ENCODE measurements at regions not wholly inside any gene's neighbourhood (a gene's known extent, or its start where the extent isn't known, plus 50 kb on each side); places are given as distances from the start of the nearest gene placed in this dataset.
A peak's percentile ranks its signal among the peaks of the same experiment; 100 is the strongest.

- peak; percentile 66 for TF ChIP-seq ZBTB11 (tag by site-specific recombination; conservative IDR thresholded peaks at IDR 0.05; ENCODE audit: low read depth)
- TF ChIP-seq ZBTB26 (tag by site-specific recombination; optimal IDR thresholded peaks at IDR 0.05) = peak; percentile 85
- peak; percentile 88 for TF ChIP-seq ZSCAN4 (tag by site-specific recombination; IDR thresholded peaks at IDR 0.05)
- no peak for TF ChIP-seq ZNF248 (tag by site-specific recombination; IDR thresholded peaks at IDR 0.05)
- peak; percentile 53 for TF ChIP-seq ZNF692 (tag by site-specific recombination; IDR thresholded peaks at IDR 0.05)
- peak; percentile 47; the same call in 1 of the 2 replicates for TF ChIP-seq ZXDB (tag by site-specific recombination; IDR thresholded peaks at IDR 0.05)
- TF ChIP-seq SCRT2 (tag by site-specific recombination; IDR thresholded peaks at IDR 0.05) = peak; percentile 93
- peak; percentile 34; the same call in 1 of the 2 replicates for TF ChIP-seq ZNF335 (tag by site-specific recombination; conservative IDR thresholded peaks at IDR 0.05)
- TF ChIP-seq ZNF211 (tag by site-specific recombination; IDR thresholded peaks at IDR 0.05; ENCODE audit: low read depth) = no peak
- TF ChIP-seq REST (tag by site-specific recombination; IDR thresholded peaks at IDR 0.05) = no peak
- peak; percentile 14; the same call in 1 of the 2 replicates for TF ChIP-seq KLF17 (tag by site-specific recombination; IDR thresholded peaks at IDR 0.05)
- TF ChIP-seq ZNF366 (tag by site-specific recombination; conservative IDR thresholded peaks at IDR 0.05) = peak; percentile 78
- 0 out of 2 replicates have a peak, but pooled peaks have one; percentile 3 for TF ChIP-seq EGR2 (tag by site-specific recombination; IDR thresholded peaks at IDR 0.05; ENCODE audit: low read depth)
- TF ChIP-seq ZSCAN16 (tag by site-specific recombination; IDR thresholded peaks at IDR 0.05) = peak; percentile 60; the same call in 1 of the 2 replicates
- no peak for TF ChIP-seq ZNF561 (tag by site-specific recombination; IDR thresholded peaks at IDR 0.05; ENCODE audit: borderline replicate concordance)
- peak; percentile 89 for TF ChIP-seq SP2 (tag by site-specific recombination; IDR thresholded peaks at IDR 0.05)
- TF ChIP-seq ZBTB20 (tag by site-specific recombination; IDR thresholded peaks at IDR 0.05) = peak; percentile 81
- TF ChIP-seq ZNF629 (tag by site-specific recombination; IDR thresholded peaks at IDR 0.05) = peak; percentile 47; the same call in 1 of the 2 replicates
- peak; percentile 92 for TF ChIP-seq ZNF398 (tag by site-specific recombination; IDR thresholded peaks at IDR 0.05)
- TF ChIP-seq ZNF600 (tag by site-specific recombination; IDR thresholded peaks at IDR 0.05) = peak; percentile 80
- TF ChIP-seq PRDM10 (tag by site-specific recombination; IDR thresholded peaks at IDR 0.05) = peak; percentile 49; the same call in 1 of the 2 replicates
These were observed 76.7 kb upstream of the VGLL4 start (continued) for GRCh38 chr3:11720304-11720898.
